HEK293T (cell line): ENCODE measurements at regions not wholly inside any gene's neighbourhood (a gene's known extent, or its start where the extent isn't known, plus 50 kb on each side); places are given as distances from the start of the nearest gene placed in this dataset.

Experiments used
- BHLHE40 ChIP-seq: fragments of 450-650 bp; IDR thresholded peaks from 2 replicates; pipeline ENCODE4 v1.6.1; 2016; ENCODE audit warnings: mild to moderate bottlenecking, moderate library complexity, borderline replicate concordance
- FOXA1 ChIP-seq: fragments of 450-650 bp; IDR thresholded peaks from 2 replicates; pipeline ENCODE4 v1.6.1; 2016; ENCODE audit warnings: mild to moderate bottlenecking
- HDGF ChIP-seq: fragments of 450-650 bp; IDR thresholded peaks from 2 replicates; pipeline ENCODE4 v1.6.1; 2017; ENCODE audit warnings: antibody characterized with exemption, borderline replicate concordance
- NFRKB ChIP-seq: fragments of 450-650 bp; IDR thresholded peaks from 2 replicates; pipeline ENCODE4 v1.6.1; 2016; ENCODE audit warnings: mild to moderate bottlenecking, moderate library complexity
- SUZ12 ChIP-seq: fragments of 450-650 bp; IDR thresholded peaks from 2 replicates; pipeline ENCODE4 v1.6.1; 2016; ENCODE audit warnings: mild to moderate bottlenecking
- TARDBP ChIP-seq: fragments of 450-650 bp; IDR thresholded peaks from 2 replicates; pipeline ENCODE4 v1.6.1; 2016
- TF ChIP-seq, protein P1 (sequence below): fragments of 450-650 bp; IDR thresholded peaks from 2 replicates; pipeline ENCODE4 v1.6.1; 2016

DNA sequence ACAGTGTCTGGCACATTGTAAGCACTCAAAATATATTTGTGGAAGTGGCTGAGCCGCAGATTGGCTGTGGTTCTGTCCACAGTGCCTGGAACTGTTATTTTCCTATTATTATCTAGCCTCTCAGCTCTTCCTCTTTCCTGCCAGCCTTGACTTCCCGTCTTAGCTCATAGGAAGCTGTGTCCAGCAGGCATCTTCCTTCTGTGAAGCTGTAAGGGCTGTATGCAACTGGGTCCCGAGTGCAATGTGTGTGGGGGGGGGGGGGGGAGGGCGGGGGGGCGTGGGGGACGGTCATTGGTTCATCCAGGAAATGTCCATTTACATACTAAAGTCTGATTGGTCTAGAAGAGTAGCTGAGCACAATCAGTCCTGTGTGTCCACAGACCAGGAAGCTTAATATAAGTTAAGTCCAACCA, 210.7 kb downstream of the PDGFRA start:
- no peak for TF ChIP-seq BHLHE40
- TF ChIP-seq NFRKB: no peak
- TF ChIP-seq SUZ12: no peak
- no peak for TF ChIP-seq FOXA1
- TF ChIP-seq, protein P1, sequence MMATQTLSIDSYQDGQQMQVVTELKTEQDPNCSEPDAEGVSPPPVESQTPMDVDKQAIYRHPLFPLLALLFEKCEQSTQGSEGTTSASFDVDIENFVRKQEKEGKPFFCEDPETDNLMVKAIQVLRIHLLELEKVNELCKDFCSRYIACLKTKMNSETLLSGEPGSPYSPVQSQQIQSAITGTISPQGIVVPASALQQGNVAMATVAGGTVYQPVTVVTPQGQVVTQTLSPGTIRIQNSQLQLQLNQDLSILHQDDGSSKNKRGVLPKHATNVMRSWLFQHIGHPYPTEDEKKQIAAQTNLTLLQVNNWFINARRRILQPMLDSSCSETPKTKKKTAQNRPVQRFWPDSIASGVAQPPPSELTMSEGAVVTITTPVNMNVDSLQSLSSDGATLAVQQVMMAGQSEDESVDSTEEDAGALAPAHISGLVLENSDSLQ: no peak
- no peak for TF ChIP-seq HDGF
- no peak for TF ChIP-seq TARDBP
